HepG2 (cell line): ENCODE measurements at regions not wholly inside any gene's neighbourhood (a gene's known extent, or its start where the extent isn't known, plus 50 kb on each side); places are given as distances from the start of the nearest gene placed in this dataset.

Experiments used
- ATAC-seq: fragments of 200-7000 bp; cut with Tn5 transposase; 3 replicates; pipeline ENCODE4 v1.9.1; 2020; ENCODE audit warnings: mild to moderate bottlenecking, moderate library complexity
- BruUV-seq: library from RNA; stranded (reverse); fragments of 400-500 nt; replicated peaks from 2 replicates; lab custom pipeline; 2021; lab: Mats Ljungman, UMichigan
- CTCF ChIA-PET: fragments of 300-600 bp; formaldehyde crosslinking; extraction: SDS; loops from one replicate; lab custom pipeline; 2021; ENCODE audit warnings: low total read pairs, inconsistent platforms, low intra/inter-chr PET ratio; lab: Yijun Ruan, JAX
- POLR2A ChIA-PET: fragments of 350-600 bp; sonication (Branson Sonifier 250); formaldehyde crosslinking; loops from one replicate; lab custom pipeline; 2020; ENCODE audit warnings: antibody characterized with exemption, inconsistent platforms; lab: Yijun Ruan, JAX
- DNase-seq: peaks from one replicate; pipeline ENCODE4 v3.0.0-alpha.2; 2015; ENCODE audit warnings: low spot score
- FAIRE-seq: peaks from 3 replicates; lab custom pipeline; 2011; peaks lifted over from hg19 to GRCh38; lab: Jason Lieb, UNC
- H2AFZ ChIP-seq: one replicate; pipeline ENCODE4 v1.6.1; 2011; ENCODE audit warnings: low read length, inconsistent platforms
- H3K27ac ChIP-seq: fragments of 300-600 bp; 3 replicates; pipeline ENCODE4 v1.8.0; 2011; ENCODE audit warnings: mixed run types, mild to moderate bottlenecking, mixed read lengths, low read length, inconsistent platforms; ENCODE audit not compliant: insufficient read depth; ENCODE audit errors: extremely low read length
- H3K27me3 ChIP-seq, 2 experiments: fragments of 200-600 bp in 1 of 2; 2 replicates in 1 of 2; 3 replicates in 1 of 2; pipeline versions ENCODE4 v1.6.0 to v1.8.0; 2011; ENCODE audit warnings: low read length in 2 of 2, mild to moderate bottlenecking in 2 of 2, moderate library complexity in 2 of 2, inconsistent platforms in 1 of 2; ENCODE audit not compliant: insufficient read depth in 2 of 2, control insufficient read depth in 1 of 2
- H3K36me3 ChIP-seq, 2 experiments: fragments of 200-600 bp in 1 of 2; replicated peaks in 1 of 2; 2 replicates in 1 of 2; 3 replicates in 1 of 2; pipeline versions ENCODE4 v1.5.1 to v1.8.0; 2011; ENCODE audit warnings: low read length in 2 of 2, inconsistent platforms in 1 of 2; ENCODE audit not compliant: insufficient read depth in 2 of 2, control insufficient read depth in 1 of 2
- H3K4me1 ChIP-seq: 2 replicates; pipeline ENCODE4 v1.5.1; 2012; ENCODE audit warnings: low read length, inconsistent platforms; ENCODE audit not compliant: insufficient read depth
- H3K4me2 ChIP-seq: 2 replicates; pipeline ENCODE4 v1.6.0; 2011; ENCODE audit warnings: low read depth, low read length, inconsistent platforms
- H3K4me3 ChIP-seq, 3 experiments: fragments of 200-600 bp in 1 of 3; sonication (generic), shearing (Covaris generic) in 1 of 3; replicated peaks in 1 of 3; 2 replicates each; pipeline ENCODE4 v1.5.1; 2011 to 2016; ENCODE audit warnings: low read length in 3 of 3, inconsistent platforms in 2 of 3, low read depth in 2 of 3, mild to moderate bottlenecking in 2 of 3, control low read depth in 1 of 3, mixed read lengths in 1 of 3; ENCODE audit not compliant: insufficient read depth in 1 of 3
- H3K79me2 ChIP-seq: one replicate; pipeline ENCODE4 v1.6.1; 2011; ENCODE audit warnings: low read length, inconsistent platforms; ENCODE audit not compliant: insufficient read depth
- H3K9ac ChIP-seq: 2 replicates; pipeline ENCODE4 v1.6.0; 2011; ENCODE audit warnings: mild to moderate bottlenecking, low read depth, low read length, inconsistent platforms; ENCODE audit not compliant: insufficient read depth
- H3K9me3 ChIP-seq: 2 replicates; pipeline ENCODE4 v1.5.1; 2012; ENCODE audit warnings: mild to moderate bottlenecking, low read length
- H4K20me1 ChIP-seq: 2 replicates; pipeline ENCODE4 v1.6.0; 2011; ENCODE audit warnings: inconsistent platforms, mild to moderate bottlenecking, low read length, moderate library complexity; ENCODE audit not compliant: insufficient read depth
- CENPT ChIP-seq: sonication (generic); formaldehyde crosslinking; IDR thresholded peaks from 2 replicates; pipeline ENCODE4 v1.8.0; 2022; ENCODE audit warnings: low read depth, mild to moderate bottlenecking, moderate library complexity, missing genetic modification reagents
- ERF ChIP-seq: IDR thresholded peaks from 2 replicates; pipeline ENCODE4 v1.6.1; 2018; ENCODE audit warnings: missing biosample characterization, missing genetic modification reagents
- FOXJ3 ChIP-seq: sonication (generic); formaldehyde crosslinking; IDR thresholded peaks from 2 replicates; pipeline ENCODE4 v1.4.0; 2020; ENCODE audit warnings: missing genetic modification reagents, mild to moderate bottlenecking, borderline replicate concordance
- GLI4 ChIP-seq: sonication (generic); formaldehyde crosslinking; IDR thresholded peaks from 2 replicates; pipeline ENCODE4 v1.5.1; 2020; ENCODE audit warnings: missing genetic modification reagents, mild to moderate bottlenecking, moderate library complexity, borderline replicate concordance
- MBNL3 ChIP-seq: fragments of 250-450 bp; sonication (Bioruptor Pico); conservative IDR thresholded peaks from 2 replicates; pipeline ENCODE4 v1.8.0; 2022; ENCODE audit warnings: mild to moderate bottlenecking, inconsistent platforms
- PHF8 ChIP-seq: sonication (generic); formaldehyde crosslinking; IDR thresholded peaks from 2 replicates; pipeline ENCODE4 v1.5.0; 2020; ENCODE audit warnings: missing genetic modification reagents
- RBAK ChIP-seq: sonication (generic); formaldehyde crosslinking; IDR thresholded peaks from 2 replicates; pipeline ENCODE4 v1.5.1; 2020; ENCODE audit warnings: mild to moderate bottlenecking, missing genetic modification reagents
- SMAD9 ChIP-seq: sonication (generic); formaldehyde crosslinking; IDR thresholded peaks from 2 replicates; pipeline ENCODE4 v1.5.1; 2020; ENCODE audit warnings: mild to moderate bottlenecking, missing genetic modification reagents
- SP1 ChIP-seq, 2 experiments: fragments of 450-650 bp in 1 of 2; sonication (generic) in 1 of 2; formaldehyde crosslinking in 1 of 2; IDR thresholded peaks; 2 replicates each; pipeline versions ENCODE4 v1.4.0 to v1.6.1; 2016 to 2020; ENCODE audit warnings: missing genetic modification reagents in 1 of 2
- SP5 ChIP-seq: IDR thresholded peaks from 2 replicates; pipeline ENCODE4 v1.6.1; 2016; ENCODE audit warnings: low read depth, borderline replicate concordance
- ZC3H4 ChIP-seq: sonication (generic); formaldehyde crosslinking; IDR thresholded peaks from 2 replicates; pipeline ENCODE4 v1.4.0; 2020; ENCODE audit warnings: missing genetic modification reagents, borderline replicate concordance
- ZNF33B ChIP-seq: sonication (generic); formaldehyde crosslinking; IDR thresholded peaks from 2 replicates; pipeline ENCODE4 v1.5.1; 2020; ENCODE audit warnings: mild to moderate bottlenecking, missing genetic modification reagents
- ZNF446 ChIP-seq: sonication (generic); formaldehyde crosslinking; IDR thresholded peaks from 2 replicates; pipeline ENCODE4 v1.5.0; 2020; ENCODE audit warnings: mild to moderate bottlenecking, missing genetic modification reagents
- ZNF772 ChIP-seq: sonication (generic); formaldehyde crosslinking; IDR thresholded peaks from 2 replicates; pipeline ENCODE4 v1.5.0; 2020; ENCODE audit warnings: mild to moderate bottlenecking, missing genetic modification reagents
- ZNF784 ChIP-seq: sonication (generic); formaldehyde crosslinking; IDR thresholded peaks from 2 replicates; pipeline ENCODE4 v1.5.1; 2020; ENCODE audit warnings: missing genetic modification reagents, mild to moderate bottlenecking, borderline replicate concordance
- ZNF790 ChIP-seq: sonication (generic); formaldehyde crosslinking; IDR thresholded peaks from 2 replicates; pipeline ENCODE4 v1.8.0; 2022; ENCODE audit warnings: missing genetic modification reagents, mild to moderate bottlenecking, borderline replicate concordance
- WGBS: methylation state at CpG from one replicate; pipeline ENCODE4 v1.1.6; 2017; ENCODE audit warnings: low lambda C conversion rate; 5-methylcytosine and 5-hydroxymethylcytosine counted together
- in situ Hi-C: cut with HindIII; loops from 2 replicates; pipeline ENCODE4 v1.10.0; 2017; ENCODE audit warnings: low pct_unique_long_range_greater_than_20kb; ENCODE audit not compliant: extremely low pct_ligation_motif_present
- intact Hi-C: fragments of 100-400 bp; cut with micrococcal nuclease; formaldehyde crosslinking; loops from one replicate; pipeline ENCODE4 v1.10.0; 2022; ENCODE audit not compliant: unreplicated experiment
- TF ChIP-seq, protein P1 (sequence below): IDR thresholded peaks from 2 replicates; pipeline ENCODE4 v1.4.0; 2020; ENCODE audit warnings: mild to moderate bottlenecking, missing genetic modification reagents

- Histone ChIP-seq H3K4me1 (peaks cover 11% of the 10 kb centered on the region), H2AFZ (no peak overlapping the region), H3K36me3 (no peaks in the 10 kb centered on the region), H3K27me3 (peaks cover 0 to 15% of the 10 kb centered on the region in 2 experiments; a peak in 1 of 5 replicates), H3K79me2 (no peaks in the 10 kb centered on the region), H3K4me2 (no peak overlapping the region), H3K9me3 (no peaks in the 10 kb centered on the region), H3K9ac (no peak overlapping the region), H3K27ac (no peak overlapping the region), H4K20me1 (no peaks in the 10 kb centered on the region), H3K4me3 (no peak overlapping the region)
- DNase-seq, result no peak
- intact Hi-C loops, result no loop called here
- CTCF ChIA-PET, result no interaction called here
- no peak for FAIRE-seq
- no TSS peak for BruUV-seq
- no peak for TF ChIP-seq ZNF33B
- TF ChIP-seq SP5 (CRISPR knock-in tag), result no peak
- no peak for TF ChIP-seq ZNF784 (CRISPR knock-in tag)
- TF ChIP-seq SMAD9 (CRISPR knock-in tag), result no peak
- no peak for TF ChIP-seq ZNF772 (CRISPR knock-in tag)
- TF ChIP-seq ZNF446 (CRISPR knock-in tag), result no peak
- TF ChIP-seq FOXJ3, result no peak
- no peak for TF ChIP-seq MBNL3
- no peak for TF ChIP-seq ERF
- no peak for TF ChIP-seq GLI4
- TF ChIP-seq, protein P1, sequence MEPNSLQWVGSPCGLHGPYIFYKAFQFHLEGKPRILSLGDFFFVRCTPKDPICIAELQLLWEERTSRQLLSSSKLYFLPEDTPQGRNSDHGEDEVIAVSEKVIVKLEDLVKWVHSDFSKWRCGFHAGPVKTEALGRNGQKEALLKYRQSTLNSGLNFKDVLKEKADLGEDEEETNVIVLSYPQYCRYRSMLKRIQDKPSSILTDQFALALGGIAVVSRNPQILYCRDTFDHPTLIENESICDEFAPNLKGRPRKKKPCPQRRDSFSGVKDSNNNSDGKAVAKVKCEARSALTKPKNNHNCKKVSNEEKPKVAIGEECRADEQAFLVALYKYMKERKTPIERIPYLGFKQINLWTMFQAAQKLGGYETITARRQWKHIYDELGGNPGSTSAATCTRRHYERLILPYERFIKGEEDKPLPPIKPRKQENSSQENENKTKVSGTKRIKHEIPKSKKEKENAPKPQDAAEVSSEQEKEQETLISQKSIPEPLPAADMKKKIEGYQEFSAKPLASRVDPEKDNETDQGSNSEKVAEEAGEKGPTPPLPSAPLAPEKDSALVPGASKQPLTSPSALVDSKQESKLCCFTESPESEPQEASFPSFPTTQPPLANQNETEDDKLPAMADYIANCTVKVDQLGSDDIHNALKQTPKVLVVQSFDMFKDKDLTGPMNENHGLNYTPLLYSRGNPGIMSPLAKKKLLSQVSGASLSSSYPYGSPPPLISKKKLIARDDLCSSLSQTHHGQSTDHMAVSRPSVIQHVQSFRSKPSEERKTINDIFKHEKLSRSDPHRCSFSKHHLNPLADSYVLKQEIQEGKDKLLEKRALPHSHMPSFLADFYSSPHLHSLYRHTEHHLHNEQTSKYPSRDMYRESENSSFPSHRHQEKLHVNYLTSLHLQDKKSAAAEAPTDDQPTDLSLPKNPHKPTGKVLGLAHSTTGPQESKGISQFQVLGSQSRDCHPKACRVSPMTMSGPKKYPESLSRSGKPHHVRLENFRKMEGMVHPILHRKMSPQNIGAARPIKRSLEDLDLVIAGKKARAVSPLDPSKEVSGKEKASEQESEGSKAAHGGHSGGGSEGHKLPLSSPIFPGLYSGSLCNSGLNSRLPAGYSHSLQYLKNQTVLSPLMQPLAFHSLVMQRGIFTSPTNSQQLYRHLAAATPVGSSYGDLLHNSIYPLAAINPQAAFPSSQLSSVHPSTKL (CRISPR knock-in tag), result no peak
- TF ChIP-seq ZC3H4, result no peak
- TF ChIP-seq SP1 (IDR thresholded peaks at IDR 0.05), result no peak
- TF ChIP-seq SP1 (CRISPR knock-in tag; IDR thresholded peaks at IDR 0.05), result no peak
- no peak for TF ChIP-seq ZNF790 (CRISPR knock-in tag)
- no peak for TF ChIP-seq CENPT (CRISPR knock-in tag)
- TF ChIP-seq PHF8 (CRISPR knock-in tag), result no peak
- no peak for TF ChIP-seq RBAK
- ATAC-seq, result no peak
- in situ Hi-C loops, result no loop called here
- 50% methylated on average over 11 of the region's 11 CpGs for WGBS
- POLR2A ChIA-PET, result no interaction called here
Observed at GRCh38 chr10:92787557-92788152, 60.7 kb upstream of the EXOC6 start.
